ENCODE measurements at regions not wholly inside any gene's neighbourhood (a gene's known extent, or its start where the extent isn't known, plus 50 kb on each side); places are given as distances from the start of the nearest gene placed in this dataset.

DNA sequence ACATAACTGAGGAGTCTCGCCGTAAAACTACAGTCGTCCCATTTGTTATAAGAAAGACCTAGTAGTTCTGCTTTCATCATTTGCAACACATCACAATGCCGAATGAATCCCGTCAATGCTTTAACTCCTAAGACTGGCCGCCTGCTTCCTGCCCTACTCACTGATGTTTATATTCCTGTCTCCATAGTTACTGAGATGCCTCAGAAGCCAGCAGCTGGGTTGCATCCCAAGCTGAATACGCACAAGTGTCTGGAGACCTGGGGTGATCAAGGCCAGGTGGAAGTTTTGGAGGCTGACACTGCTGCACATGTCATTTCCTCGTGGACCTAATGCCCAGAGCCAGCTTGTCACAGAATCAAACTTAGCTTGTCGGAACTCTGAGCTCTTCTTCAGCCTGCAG lies 95.2 kb upstream of the UBE2E1 start:
- Histone ChIP-seq H4K20me1 (ENCODE audit: insufficient read depth) (no peaks in the 10 kb centered on the region), H3K4me2 (ENCODE audit: low read length) (no peak overlapping the region), H3K9ac (ENCODE audit: low read length) (no peak overlapping the region), H3K9me3 (ENCODE audit: low read length) (no peaks in the 10 kb centered on the region), H3K79me2 (replicated peaks; ENCODE audit: insufficient read depth, low read length) (no peaks in the 10 kb centered on the region), H3K9me2 (ENCODE audit: insufficient read depth, low read length) (no peaks in the 10 kb centered on the region), H3K27me3 (ENCODE audit: insufficient read depth, low read depth, low read length) (no peaks in the 10 kb centered on the region), H3K27ac (ENCODE audit: low read length) (no peak overlapping the region), H2AFZ (ENCODE audit: low read depth, low read length) (no peak overlapping the region), H3K4me3 (ENCODE audit: low read length) (no peak overlapping the region), H3K36me3 (ENCODE audit: insufficient read depth, low read length) (no peaks in the 10 kb centered on the region), H3F3A (ENCODE audit: insufficient read depth, low read length, poor library complexity, severe bottlenecking) (no peaks in the 10 kb centered on the region)
- TF ChIP-seq EP300 (conservative IDR thresholded peaks at IDR 0.05; ENCODE audit: poor library complexity, severe bottlenecking): no peak
- no peak for TF ChIP-seq TAF1 (IDR thresholded peaks at IDR 0.05; ENCODE audit: low read depth)

DNA sequence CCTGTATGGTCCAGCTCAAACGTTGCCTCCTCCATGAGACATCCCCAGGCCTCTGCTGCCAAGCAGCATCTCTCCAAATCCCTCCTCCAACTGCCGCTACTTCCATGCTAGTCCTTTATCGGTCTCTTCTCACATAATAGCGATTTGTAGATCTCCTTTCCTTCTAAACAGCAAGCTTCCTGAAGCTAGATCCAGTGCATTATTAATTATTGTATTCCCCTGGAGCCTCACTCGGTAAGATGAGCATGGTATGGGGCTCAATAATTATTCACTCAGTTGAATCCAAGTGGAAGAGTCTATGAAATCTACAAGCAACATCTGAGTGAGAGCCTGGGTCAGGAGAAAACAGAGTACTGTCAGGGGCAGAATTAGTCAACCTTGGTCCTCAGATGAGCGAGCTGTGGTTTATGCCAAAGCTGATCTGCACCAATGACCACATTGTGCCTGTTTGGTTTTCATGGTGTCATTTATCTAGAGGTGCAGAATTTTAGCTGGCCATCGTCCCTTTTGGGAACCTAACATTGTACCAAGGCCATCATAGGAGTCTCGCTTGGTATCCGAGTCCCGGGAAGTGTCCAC lies 93.8 kb upstream of the UBE2E1 start:
- H4K20me1 ChIP-seq (ENCODE audit: insufficient read depth): no peaks in the 10 kb centered on the region
- no peak overlapping the region for H3K27ac ChIP-seq (ENCODE audit: low read length)
- no peak overlapping the region for H3K9ac ChIP-seq (ENCODE audit: low read length)
- H3K27me3 ChIP-seq (ENCODE audit: insufficient read depth, low read depth, low read length): no peaks in the 10 kb centered on the region
- H3F3A ChIP-seq (ENCODE audit: insufficient read depth, low read length, poor library complexity, severe bottlenecking): no peaks in the 10 kb centered on the region
- H3K4me2 ChIP-seq (ENCODE audit: low read length): no peak overlapping the region
- no peaks in the 10 kb centered on the region for H3K36me3 ChIP-seq (ENCODE audit: insufficient read depth, low read length)
- TF ChIP-seq, protein P1, sequence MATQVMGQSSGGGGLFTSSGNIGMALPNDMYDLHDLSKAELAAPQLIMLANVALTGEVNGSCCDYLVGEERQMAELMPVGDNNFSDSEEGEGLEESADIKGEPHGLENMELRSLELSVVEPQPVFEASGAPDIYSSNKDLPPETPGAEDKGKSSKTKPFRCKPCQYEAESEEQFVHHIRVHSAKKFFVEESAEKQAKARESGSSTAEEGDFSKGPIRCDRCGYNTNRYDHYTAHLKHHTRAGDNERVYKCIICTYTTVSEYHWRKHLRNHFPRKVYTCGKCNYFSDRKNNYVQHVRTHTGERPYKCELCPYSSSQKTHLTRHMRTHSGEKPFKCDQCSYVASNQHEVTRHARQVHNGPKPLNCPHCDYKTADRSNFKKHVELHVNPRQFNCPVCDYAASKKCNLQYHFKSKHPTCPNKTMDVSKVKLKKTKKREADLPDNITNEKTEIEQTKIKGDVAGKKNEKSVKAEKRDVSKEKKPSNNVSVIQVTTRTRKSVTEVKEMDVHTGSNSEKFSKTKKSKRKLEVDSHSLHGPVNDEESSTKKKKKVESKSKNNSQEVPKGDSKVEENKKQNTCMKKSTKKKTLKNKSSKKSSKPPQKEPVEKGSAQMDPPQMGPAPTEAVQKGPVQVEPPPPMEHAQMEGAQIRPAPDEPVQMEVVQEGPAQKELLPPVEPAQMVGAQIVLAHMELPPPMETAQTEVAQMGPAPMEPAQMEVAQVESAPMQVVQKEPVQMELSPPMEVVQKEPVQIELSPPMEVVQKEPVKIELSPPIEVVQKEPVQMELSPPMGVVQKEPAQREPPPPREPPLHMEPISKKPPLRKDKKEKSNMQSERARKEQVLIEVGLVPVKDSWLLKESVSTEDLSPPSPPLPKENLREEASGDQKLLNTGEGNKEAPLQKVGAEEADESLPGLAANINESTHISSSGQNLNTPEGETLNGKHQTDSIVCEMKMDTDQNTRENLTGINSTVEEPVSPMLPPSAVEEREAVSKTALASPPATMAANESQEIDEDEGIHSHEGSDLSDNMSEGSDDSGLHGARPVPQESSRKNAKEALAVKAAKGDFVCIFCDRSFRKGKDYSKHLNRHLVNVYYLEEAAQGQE (IDR thresholded peaks at IDR 0.05; ENCODE audit: borderline replicate concordance): no peak
- TF ChIP-seq EP300 (conservative IDR thresholded peaks at IDR 0.05; ENCODE audit: poor library complexity, severe bottlenecking): no peak
- TF ChIP-seq EZH2 (IDR thresholded peaks at IDR 0.05; ENCODE audit: borderline replicate concordance, insufficient read depth, low read length, poor library complexity, severe bottlenecking): no peak
- no peak for TF ChIP-seq TAF1 (IDR thresholded peaks at IDR 0.05; ENCODE audit: low read depth)
- no peak for TF ChIP-seq SMC3 (conservative IDR thresholded peaks at IDR 0.05; ENCODE audit: poor library complexity)
- no peak for TF ChIP-seq MXI1 (conservative IDR thresholded peaks at IDR 0.05; ENCODE audit: poor library complexity, severe bottlenecking)
- TF ChIP-seq, protein P2, sequence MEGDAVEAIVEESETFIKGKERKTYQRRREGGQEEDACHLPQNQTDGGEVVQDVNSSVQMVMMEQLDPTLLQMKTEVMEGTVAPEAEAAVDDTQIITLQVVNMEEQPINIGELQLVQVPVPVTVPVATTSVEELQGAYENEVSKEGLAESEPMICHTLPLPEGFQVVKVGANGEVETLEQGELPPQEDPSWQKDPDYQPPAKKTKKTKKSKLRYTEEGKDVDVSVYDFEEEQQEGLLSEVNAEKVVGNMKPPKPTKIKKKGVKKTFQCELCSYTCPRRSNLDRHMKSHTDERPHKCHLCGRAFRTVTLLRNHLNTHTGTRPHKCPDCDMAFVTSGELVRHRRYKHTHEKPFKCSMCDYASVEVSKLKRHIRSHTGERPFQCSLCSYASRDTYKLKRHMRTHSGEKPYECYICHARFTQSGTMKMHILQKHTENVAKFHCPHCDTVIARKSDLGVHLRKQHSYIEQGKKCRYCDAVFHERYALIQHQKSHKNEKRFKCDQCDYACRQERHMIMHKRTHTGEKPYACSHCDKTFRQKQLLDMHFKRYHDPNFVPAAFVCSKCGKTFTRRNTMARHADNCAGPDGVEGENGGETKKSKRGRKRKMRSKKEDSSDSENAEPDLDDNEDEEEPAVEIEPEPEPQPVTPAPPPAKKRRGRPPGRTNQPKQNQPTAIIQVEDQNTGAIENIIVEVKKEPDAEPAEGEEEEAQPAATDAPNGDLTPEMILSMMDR (IDR thresholded peaks at IDR 0.05; ENCODE audit: poor library complexity, severe bottlenecking): no peak
- TF ChIP-seq RAD21 (conservative IDR thresholded peaks at IDR 0.05): no peak
- TF ChIP-seq POLR2AphosphoS5 (IDR thresholded peaks at IDR 0.05): no peak
- H3K79me2 ChIP-seq (replicated peaks; ENCODE audit: insufficient read depth, low read length): no peaks in the 10 kb centered on the region
- H3K9me3 ChIP-seq (ENCODE audit: low read length): no peaks in the 10 kb centered on the region
- no peaks in the 10 kb centered on the region for H3K9me2 ChIP-seq (ENCODE audit: insufficient read depth, low read length)
- H3K4me3 ChIP-seq (ENCODE audit: low read length): no peak overlapping the region
- H2AFZ ChIP-seq (ENCODE audit: low read depth, low read length): no peak overlapping the region

Data from neural cell (in vitro differentiated cells).